WTC11 (cell line): ENCODE measurements at regions not wholly inside any gene's neighbourhood (a gene's known extent, or its start where the extent isn't known, plus 50 kb on each side); places are given as distances from the start of the nearest gene placed in this dataset.

Experiments
- ATAC-seq: fragments of 200-7000 bp; cut with Tn5 transposase; 2 replicates; pipeline ENCODE4 v1.10.0; 2021; ENCODE audit warnings: mild to moderate bottlenecking, moderate library complexity
- CTCF ChIA-PET: fragments of 300-600 bp; sonication (Branson Sonifier 250); formaldehyde crosslinking; loops from one replicate; lab custom pipeline; 2021; ENCODE audit warnings: antibody characterized with exemption; lab: Charles Lee
- POLR2A ChIA-PET: fragments of 350-600 bp; sonication (Branson Sonifier 250); formaldehyde crosslinking; loops from one replicate; lab custom pipeline; 2021; ENCODE audit warnings: antibody characterized with exemption; lab: Charles Lee
- DNase-seq: peaks from one replicate; pipeline ENCODE4 v3.0.0; 2021; ENCODE audit warnings: low spot score
- H3K27ac Mint-ChIP-seq: 2 replicates; pipeline ENCODE4 v1.8.0; 2021; ENCODE audit warnings: mixed read lengths
- H3K27me3 Mint-ChIP-seq: 2 replicates; pipeline ENCODE4 v1.8.0; 2021; ENCODE audit warnings: low read depth, mild to moderate bottlenecking, moderate library complexity, mixed read lengths
- H3K36me3 Mint-ChIP-seq: 2 replicates; pipeline ENCODE4 v1.8.0; 2021; ENCODE audit warnings: mixed read lengths
- H3K4me1 Mint-ChIP-seq: 2 replicates; pipeline ENCODE4 v1.8.0; 2022; ENCODE audit warnings: mixed read lengths
- H3K4me3 Mint-ChIP-seq: 2 replicates; pipeline ENCODE4 v1.8.0; 2021; ENCODE audit warnings: mild to moderate bottlenecking, moderate library complexity, mixed read lengths
- H3K9me3 Mint-ChIP-seq: 2 replicates; pipeline ENCODE4 v1.8.0; 2021; ENCODE audit warnings: mixed read lengths
- CBFB ChIP-seq: sonication (generic); formaldehyde crosslinking; IDR thresholded peaks from 2 replicates; pipeline ENCODE4 v1.8.1; 2022; ENCODE audit warnings: mild to moderate bottlenecking, low read depth, missing genetic modification reagents
- CREM ChIP-seq: sonication (generic); formaldehyde crosslinking; IDR thresholded peaks from 2 replicates; pipeline ENCODE4 v1.8.1; 2022; ENCODE audit warnings: mild to moderate bottlenecking, missing genetic modification reagents, moderate library complexity
- CTCF ChIP-seq: fragments of 200-600 bp; IDR thresholded peaks from 2 replicates; pipeline ENCODE4 v1.8.0; 2022; ENCODE audit warnings: antibody characterized with exemption
- ELF4 ChIP-seq: sonication (generic); formaldehyde crosslinking; IDR thresholded peaks from 2 replicates; pipeline ENCODE4 v1.8.1; 2022; ENCODE audit warnings: low read depth, mild to moderate bottlenecking, moderate library complexity, missing genetic modification reagents
- EMX1 ChIP-seq: fragments of 250-450 bp; sonication (Bioruptor Pico); IDR thresholded peaks from 2 replicates; pipeline ENCODE4 v1.8.0; 2021; ENCODE audit warnings: mild to moderate bottlenecking
- ESRRA ChIP-seq: sonication (generic); formaldehyde crosslinking; IDR thresholded peaks from 2 replicates; pipeline ENCODE4 v1.8.1; 2022; ENCODE audit warnings: mild to moderate bottlenecking, missing genetic modification reagents, borderline replicate concordance
- FOXP1 ChIP-seq: sonication (generic); formaldehyde crosslinking; IDR thresholded peaks from 2 replicates; pipeline ENCODE4 v1.8.0; 2022; ENCODE audit warnings: missing genetic modification reagents, mild to moderate bottlenecking, moderate library complexity, borderline replicate concordance
- HMGA2 ChIP-seq: fragments of 250-450 bp; sonication (Bioruptor Pico); IDR thresholded peaks from 2 replicates; pipeline ENCODE4 v1.4.0; 2021; ENCODE audit warnings: mild to moderate bottlenecking, moderate library complexity
- HMGXB4 ChIP-seq: sonication (generic); formaldehyde crosslinking; IDR thresholded peaks from 2 replicates; pipeline ENCODE4 v1.8.1; 2023; ENCODE audit warnings: mild to moderate bottlenecking, moderate library complexity, missing genetic modification reagents
- IRF2 ChIP-seq: sonication (generic); formaldehyde crosslinking; IDR thresholded peaks from 2 replicates; pipeline ENCODE4 v1.8.0; 2022; ENCODE audit warnings: low read depth, missing genetic modification reagents, borderline replicate concordance
- JUN ChIP-seq: sonication (generic); formaldehyde crosslinking; IDR thresholded peaks from 2 replicates; pipeline ENCODE4 v1.8.0; 2023; ENCODE audit warnings: mild to moderate bottlenecking, missing genetic modification reagents
- MXD4 ChIP-seq: fragments of 250-450 bp; sonication (Bioruptor Pico); IDR thresholded peaks from 2 replicates; pipeline ENCODE4 v1.8.0; 2021; ENCODE audit warnings: mild to moderate bottlenecking, moderate library complexity, borderline replicate concordance
- NFE2L1 ChIP-seq: sonication (generic); formaldehyde crosslinking; IDR thresholded peaks from 2 replicates; pipeline ENCODE4 v1.8.1; 2023; ENCODE audit warnings: missing genetic modification reagents
- NR2C2 ChIP-seq: sonication (generic); formaldehyde crosslinking; IDR thresholded peaks from 2 replicates; pipeline ENCODE4 v1.8.0; 2022; ENCODE audit warnings: mild to moderate bottlenecking, missing genetic modification reagents
- NR3C1 ChIP-seq: sonication (generic); formaldehyde crosslinking; conservative IDR thresholded peaks from 2 replicates; pipeline ENCODE4 v1.8.1; 2023; ENCODE audit warnings: low read depth, mild to moderate bottlenecking, missing genetic modification reagents
- PRRX2 ChIP-seq: fragments of 250-450 bp; sonication (Bioruptor Pico); IDR thresholded peaks from 2 replicates; pipeline ENCODE4 v1.8.0; 2021; ENCODE audit warnings: mild to moderate bottlenecking
- RELA ChIP-seq: sonication (generic); formaldehyde crosslinking; IDR thresholded peaks from 2 replicates; pipeline ENCODE4 v1.8.1; 2022; ENCODE audit warnings: missing genetic modification reagents, mild to moderate bottlenecking, borderline replicate concordance
- SMAD4 ChIP-seq: sonication (generic); formaldehyde crosslinking; IDR thresholded peaks from 2 replicates; pipeline ENCODE4 v1.8.0; 2022; ENCODE audit warnings: mild to moderate bottlenecking, missing genetic modification reagents
- SOX15 ChIP-seq: fragments of 250-450 bp; sonication (Bioruptor Pico); IDR thresholded peaks from 2 replicates; pipeline ENCODE4 v1.9.0; 2021; ENCODE audit warnings: mild to moderate bottlenecking
- TP53 ChIP-seq: sonication (generic); formaldehyde crosslinking; IDR thresholded peaks from 2 replicates; pipeline ENCODE4 v1.8.1; 2023; ENCODE audit warnings: mild to moderate bottlenecking, missing genetic modification reagents
- ZNF121 ChIP-seq: sonication (generic); formaldehyde crosslinking; IDR thresholded peaks from 2 replicates; pipeline ENCODE4 v1.8.0; 2023; ENCODE audit warnings: missing genetic modification reagents
- ZNF138 ChIP-seq: sonication (generic); formaldehyde crosslinking; conservative IDR thresholded peaks from 2 replicates; pipeline ENCODE4 v1.8.1; 2022; ENCODE audit warnings: mild to moderate bottlenecking, moderate library complexity, missing genetic modification reagents
- ZNF423 ChIP-seq: fragments of 250-450 bp; sonication (Bioruptor Pico); IDR thresholded peaks from 2 replicates; pipeline ENCODE4 v2.1.2; 2022; ENCODE audit warnings: mild to moderate bottlenecking, moderate library complexity
- ZNF512 ChIP-seq: sonication (generic); formaldehyde crosslinking; IDR thresholded peaks from 2 replicates; pipeline ENCODE4 v1.8.1; 2022; ENCODE audit warnings: missing genetic modification reagents, borderline replicate concordance
- TF ChIP-seq, protein P1 (sequence below): sonication (generic); formaldehyde crosslinking; IDR thresholded peaks from 2 replicates; pipeline ENCODE4 v1.8.1; 2023; ENCODE audit warnings: mild to moderate bottlenecking, missing genetic modification reagents
- TF ChIP-seq, protein P2 (sequence below): sonication (generic); formaldehyde crosslinking; IDR thresholded peaks from 2 replicates; pipeline ENCODE4 v1.8.1; 2022; ENCODE audit warnings: low read depth, missing genetic modification reagents, borderline replicate concordance

GRCh38 chr6:44054721-44055559 is 72.3 kb downstream of the MRPL14 start:
- Mint-ChIP-seq H3K4me1 (peaks cover 30% of the 10 kb centered on the region), H3K27me3 (no peaks in the 10 kb centered on the region; the same call in 1 of the 2 replicates), H3K27ac (no peak overlapping the region), H3K9me3 (peaks cover 8% of the 10 kb centered on the region), H3K36me3 (peaks cover 8% of the 10 kb centered on the region; the same call in 1 of the 2 replicates), H3K4me3 (no peak overlapping the region)
- no peak for ATAC-seq
- ChIA-PET CTCF (interaction anchor here (0.8 kb wide), 1 partner anchor 280 kb away, joined by 3 read pairs; no protein-coding TSS in a partner anchor), POLR2A (no interaction called here)
- DNase-seq: no peak
- TF ChIP-seq CREM (CRISPR knock-in tag) (no peak), TP53 (no peak), FOXP1 (CRISPR knock-in tag) (no peak), ZNF423 (no peak), SOX15 (no peak), ZNF121 (no peak), MXD4 (CRISPR knock-in tag) (no peak), NR2C2 (CRISPR knock-in tag) (no peak), EMX1 (no peak), HMGA2 (no peak), ESRRA (CRISPR knock-in tag) (no peak), PRRX2 (no peak), NFE2L1 (CRISPR knock-in tag) (no peak), CBFB (CRISPR knock-in tag) (no peak)
- TF ChIP-seq, protein P1, sequence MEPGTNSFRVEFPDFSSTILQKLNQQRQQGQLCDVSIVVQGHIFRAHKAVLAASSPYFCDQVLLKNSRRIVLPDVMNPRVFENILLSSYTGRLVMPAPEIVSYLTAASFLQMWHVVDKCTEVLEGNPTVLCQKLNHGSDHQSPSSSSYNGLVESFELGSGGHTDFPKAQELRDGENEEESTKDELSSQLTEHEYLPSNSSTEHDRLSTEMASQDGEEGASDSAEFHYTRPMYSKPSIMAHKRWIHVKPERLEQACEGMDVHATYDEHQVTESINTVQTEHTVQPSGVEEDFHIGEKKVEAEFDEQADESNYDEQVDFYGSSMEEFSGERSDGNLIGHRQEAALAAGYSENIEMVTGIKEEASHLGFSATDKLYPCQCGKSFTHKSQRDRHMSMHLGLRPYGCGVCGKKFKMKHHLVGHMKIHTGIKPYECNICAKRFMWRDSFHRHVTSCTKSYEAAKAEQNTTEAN: no peak

DNA sequence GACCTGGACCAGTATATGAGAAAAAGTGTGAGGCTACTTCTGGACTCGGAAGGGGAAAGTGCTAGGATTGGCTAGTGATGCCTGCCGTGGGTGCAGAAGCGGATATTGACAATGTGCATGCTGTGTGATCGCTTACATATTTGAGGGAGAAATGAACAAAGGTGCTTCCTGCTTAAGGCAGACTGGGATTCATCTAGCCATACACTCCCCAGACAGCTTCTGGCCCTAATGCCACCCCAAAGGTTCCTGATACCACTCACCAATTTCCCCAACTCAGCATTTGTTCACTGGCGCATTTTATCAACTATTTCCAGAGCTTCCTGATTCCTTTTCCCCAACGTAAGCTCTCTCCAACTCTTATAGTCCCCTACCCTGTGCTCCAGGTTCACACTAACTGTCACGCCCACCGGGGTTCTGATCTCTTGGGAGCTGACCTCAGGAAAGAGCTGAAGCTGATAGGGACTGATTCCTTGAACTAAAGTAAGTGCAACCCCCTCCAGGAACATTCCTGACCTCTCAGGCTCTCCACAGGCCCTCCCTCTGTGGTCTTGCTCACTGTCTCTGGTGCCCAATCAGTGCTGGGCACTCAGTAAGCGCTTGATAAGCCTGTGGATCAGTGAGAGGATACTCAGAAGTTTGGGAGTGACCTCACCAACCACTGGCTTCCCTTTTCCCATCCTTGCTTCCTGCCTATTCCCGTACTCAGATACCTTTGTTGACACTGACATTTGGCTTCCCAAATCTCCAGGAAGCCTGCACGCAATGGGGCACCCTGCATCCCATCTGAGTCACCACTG is 73.3 kb downstream of the MRPL14 start:
- DNase-seq (no peak), ATAC-seq (peak; percentile 10; the same call in 1 of the 2 replicates)
- H3K36me3 Mint-ChIP-seq: no peaks in the 10 kb centered on the region; the same call in 1 of the 2 replicates
- no peak overlapping the region for H3K4me3 Mint-ChIP-seq
- peaks cover 30% of the 10 kb centered on the region for H3K4me1 Mint-ChIP-seq
- CTCF ChIA-PET: interaction anchor here (0.8 to 4.9 kb wide), 2 partner anchors 8 to 279 kb away, joined by 3 to 53 read pairs; no protein-coding TSS in a partner anchor
- H3K27me3 Mint-ChIP-seq: no peaks in the 10 kb centered on the region
- POLR2A ChIA-PET: no interaction called here
- H3K9me3 Mint-ChIP-seq: no peaks in the 10 kb centered on the region
- peak overlapping the region; percentile 54 for H3K27ac Mint-ChIP-seq
- TF ChIP-seq IRF2 (CRISPR knock-in tag) (no peak), JUN (no peak), HMGXB4 (CRISPR knock-in tag) (no peak), NR3C1 (CRISPR knock-in tag) (no peak), SMAD4 (CRISPR knock-in tag) (no peak), RELA (CRISPR knock-in tag) (no peak), ZNF512 (CRISPR knock-in tag) (no peak), ELF4 (CRISPR knock-in tag) (no peak), SOX15 (no peak), CTCF (no peak), ZNF138 (CRISPR knock-in tag) (no peak)
- TF ChIP-seq, protein P2, sequence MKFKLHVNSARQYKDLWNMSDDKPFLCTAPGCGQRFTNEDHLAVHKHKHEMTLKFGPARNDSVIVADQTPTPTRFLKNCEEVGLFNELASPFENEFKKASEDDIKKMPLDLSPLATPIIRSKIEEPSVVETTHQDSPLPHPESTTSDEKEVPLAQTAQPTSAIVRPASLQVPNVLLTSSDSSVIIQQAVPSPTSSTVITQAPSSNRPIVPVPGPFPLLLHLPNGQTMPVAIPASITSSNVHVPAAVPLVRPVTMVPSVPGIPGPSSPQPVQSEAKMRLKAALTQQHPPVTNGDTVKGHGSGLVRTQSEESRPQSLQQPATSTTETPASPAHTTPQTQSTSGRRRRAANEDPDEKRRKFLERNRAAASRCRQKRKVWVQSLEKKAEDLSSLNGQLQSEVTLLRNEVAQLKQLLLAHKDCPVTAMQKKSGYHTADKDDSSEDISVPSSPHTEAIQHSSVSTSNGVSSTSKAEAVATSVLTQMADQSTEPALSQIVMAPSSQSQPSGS (CRISPR knock-in tag): no peak
